Uterus (tissue), 3 donors: ENCODE measurements at regions not wholly inside any gene's neighbourhood (a gene's known extent, or its start where the extent isn't known, plus 50 kb on each side); places are given as distances from the start of the nearest gene placed in this dataset.
"Not testable (repeated sequence)": the region's sequence is repeated elsewhere in the genome, so short reads cannot be mapped to it uniquely, and the experiment has no call there.

Experiments
- DNase-seq, 2 donors: peaks; one replicate each; pipeline ENCODE4 v3.0.0-alpha.2; 2019 to 2020
- H3K27ac ChIP-seq, 2 donors: fragments of 200-600 bp; sonication (generic); 1 replicate in 1 of 2; 2 replicates in 1 of 2; pipeline ENCODE4 v1.5.1; 2016 to 2018
- H3K27me3 ChIP-seq, 2 donors: fragments of 200-600 bp; sonication (generic); one replicate each; pipeline ENCODE4 v1.5.1; 2018 to 2019; ENCODE audit warnings: control low read depth in 1 of 2
- H3K36me3 ChIP-seq, 2 donors: fragments of 200-600 bp; sonication (generic); one replicate each; pipeline ENCODE4 v1.5.1; 2019; ENCODE audit warnings: control low read depth in 1 of 2
- H3K4me1 ChIP-seq, 2 donors: fragments of 200-600 bp; sonication (generic); one replicate each; pipeline ENCODE4 v1.5.1; 2018 to 2019; ENCODE audit warnings: control low read depth in 1 of 2
- H3K4me3 ChIP-seq, 2 donors: fragments of 200-600 bp; sonication (generic); 1 replicate in 1 of 2; 2 replicates in 1 of 2; pipeline ENCODE4 v1.5.1; 2018 to 2019; ENCODE audit warnings: mild to moderate bottlenecking in 1 of 2
- H3K9me3 ChIP-seq, 2 donors: fragments of 200-600 bp; sonication (generic); one replicate each; pipeline ENCODE4 v1.5.1; 2019; ENCODE audit warnings: control low read depth in 1 of 2
- CTCF ChIP-seq, 4 experiments: fragments of 200-600 bp in 2 of 4; fragments of 450-650 bp in 2 of 4; sonication (generic) in 2 of 4; IDR thresholded peaks; one replicate each; pipeline ENCODE4 v1.5.1; 2016 to 2019; ENCODE audit warnings: antibody characterized with exemption in 4 of 4, mild to moderate bottlenecking in 2 of 4, moderate library complexity in 1 of 4
- POLR2A ChIP-seq, 2 donors: fragments of 450-650 bp; IDR thresholded peaks; one replicate each; pipeline ENCODE4 v1.6.1; 2016; ENCODE audit warnings: antibody characterized with exemption in 2 of 2, mild to moderate bottlenecking in 1 of 2, moderate library complexity in 1 of 2
- intact Hi-C: fragments of 100-400 bp; cut with DNase I; formaldehyde crosslinking; loops from one replicate; pipeline ENCODE4 v1.15.1; 2023; ENCODE audit warnings: low total_unique reads
- donor health status: DM: yes; HTN: yes; CAD: no.

- intact Hi-C loops, DNase-seq, H3K27me3 ChIP-seq, H3K9me3 ChIP-seq, H3K4me1 ChIP-seq, H3K36me3 ChIP-seq, H3K27ac ChIP-seq: not testable (repeated sequence)
- peak in 2 of 4 experiments; percentile 30 to 43 for TF ChIP-seq CTCF (IDR thresholded peaks at IDR 0.05)
- peak overlapping the region in 1 of 2 donors; percentile 6 for H3K4me3 ChIP-seq
Observed at GRCh38 chr22:23433127-23434005, 146.7 kb downstream of the IGLL1 start.

- H3K9me3 ChIP-seq, H3K4me3 ChIP-seq, H3K27ac ChIP-seq, H3K27me3 ChIP-seq, H3K36me3 ChIP-seq, intact Hi-C loops, DNase-seq, H3K4me1 ChIP-seq: not testable (repeated sequence)
Observed at GRCh38 chr22:23432719-23433118, 147.4 kb downstream of the IGLL1 start.

- Histone ChIP-seq H3K27me3 (no peaks in the 10 kb centered on the region), H3K36me3 (no peaks in the 10 kb centered on the region), H3K27ac (no peak overlapping the region), H3K9me3 (no peaks in the 10 kb centered on the region), H3K4me1 (no peaks in the 10 kb centered on the region), H3K4me3 (no peak overlapping the region)
- TF ChIP-seq CTCF (IDR thresholded peaks at IDR 0.05) (no peak), POLR2A (IDR thresholded peaks at IDR 0.05) (no peak)
- no peak for DNase-seq
- intact Hi-C loops, result no loop called here
Observed at GRCh38 chr22:23431337-23432072, 148.6 kb downstream of the IGLL1 start.

- H3K4me1 ChIP-seq, intact Hi-C loops, H3K4me3 ChIP-seq, H3K36me3 ChIP-seq, DNase-seq, H3K9me3 ChIP-seq, H3K27me3 ChIP-seq, H3K27ac ChIP-seq: not testable (repeated sequence)
Observed at GRCh38 chr22:23424551-23425068, 155.5 kb downstream of the IGLL1 start.

GRCh38 chr22:23424031-23424430 is 156.1 kb downstream of the IGLL1 start:
- no peaks in the 10 kb centered on the region for H3K4me1 ChIP-seq
- H3K4me3 ChIP-seq, result no peak overlapping the region
- no peak overlapping the region for H3K27ac ChIP-seq
- no peaks in the 10 kb centered on the region for H3K9me3 ChIP-seq
- H3K36me3 ChIP-seq, result no peaks in the 10 kb centered on the region
- TF ChIP-seq POLR2A (IDR thresholded peaks at IDR 0.05), result no peak
- TF ChIP-seq CTCF (IDR thresholded peaks at IDR 0.05), result no peak
- no peaks in the 10 kb centered on the region for H3K27me3 ChIP-seq
- no peak for DNase-seq
- intact Hi-C loops, result no loop called here

- H3K4me3 ChIP-seq, H3K36me3 ChIP-seq, intact Hi-C loops, H3K4me1 ChIP-seq, DNase-seq, H3K27me3 ChIP-seq, H3K27ac ChIP-seq, H3K9me3 ChIP-seq: not testable (repeated sequence)
Observed at GRCh38 chr22:23422281-23422680, 157.8 kb downstream of the IGLL1 start.

- intact Hi-C loops, H3K36me3 ChIP-seq, H3K4me3 ChIP-seq, H3K9me3 ChIP-seq, H3K27ac ChIP-seq, DNase-seq, H3K27me3 ChIP-seq, H3K4me1 ChIP-seq: not testable (repeated sequence)
Observed at GRCh38 chr22:23421300-23421699, 158.8 kb downstream of the IGLL1 start.
